ENCODE measurements at regions not wholly inside any gene's neighbourhood (a gene's known extent, or its start where the extent isn't known, plus 50 kb on each side); places are given as distances from the start of the nearest gene placed in this dataset.

- H3K4me3 ChIP-seq, result no peak overlapping the region
- intact Hi-C loops (cut with DNase I), result no loop called here
- no peak for DNase-seq
Measured at GRCh38 chr6:96682017-96682416, 119.1 kb downstream of the FHL5 start.

GRCh38 chr6:96675597-96675996 lies 112.7 kb downstream of the FHL5 start:
- intact Hi-C loops (cut with DNase I), result no loop called here
- Histone ChIP-seq H3K4me1 (replicated peaks in 1 of 2) (no peaks in the 10 kb centered on the region), H3K27me3 (no peaks in the 10 kb centered on the region), H3K9me3 (replicated peaks in 1 of 3) (no peaks in the 10 kb centered on the region), H3K4me3 (no peak overlapping the region), H3K27ac (no peak overlapping the region), H3K36me3 (replicated peaks in 1 of 2) (no peaks in the 10 kb centered on the region)
- peak in 2 of 7 donors; percentile 17 to 18 for DNase-seq
- TF ChIP-seq CTCF (IDR thresholded peaks at IDR 0.05) (no peak), POLR2A (IDR thresholded peaks at IDR 0.05) (no peak)
- WGBS, 4 donors, result 15 to 43% (median 21%) methylated on average over 1 of the region's 1 CpG

More at GRCh38 chr6:96682017-96682416, 119.1 kb downstream of the FHL5 start:
- Histone ChIP-seq H3K4me1 (replicated peaks in 1 of 2) (no peaks in the 10 kb centered on the region), H3K36me3 (replicated peaks in 1 of 2) (no peaks in the 10 kb centered on the region), H3K9me3 (replicated peaks in 1 of 3) (no peaks in the 10 kb centered on the region), H3K27me3 (no peaks in the 10 kb centered on the region), H3K27ac (no peak overlapping the region)
- TF ChIP-seq CTCF (IDR thresholded peaks at IDR 0.05) (no peak), POLR2A (IDR thresholded peaks at IDR 0.05) (no peak)
